K562 (cell line): ENCODE measurements at regions not wholly inside any gene's neighbourhood (a gene's known extent, or its start where the extent isn't known, plus 50 kb on each side); places are given as distances from the start of the nearest gene placed in this dataset.

Experiments
- ARHGAP35 ChIP-seq: fragments of 450-650 bp; IDR thresholded peaks from 2 replicates; pipeline ENCODE4 v1.6.1; 2018; ENCODE audit not compliant: partially characterized antibody
- OTX1 ChIP-seq: fragments of 450-650 bp; formaldehyde crosslinking; IDR thresholded peaks from 2 replicates; pipeline ENCODE4 v1.4.0; 2022; ENCODE audit warnings: mild to moderate bottlenecking
- PPARD ChIP-seq: fragments of 250-450 bp; sonication (Bioruptor Pico); IDR thresholded peaks from 2 replicates; pipeline ENCODE4 v1.8.0; 2022; ENCODE audit warnings: inconsistent platforms, mild to moderate bottlenecking, moderate library complexity
- SMARCA5 ChIP-seq: fragments of 450-650 bp; IDR thresholded peaks from 2 replicates; pipeline ENCODE4 v1.6.1; 2016
- TBL1XR1 ChIP-seq, 2 experiments: IDR thresholded peaks; 2 replicates each; pipeline ENCODE4 v1.6.1; 2012; ENCODE audit warnings: improper control_type of control experiment in 2 of 2, low read length in 2 of 2, mild to moderate bottlenecking in 1 of 2
- TCF7 ChIP-seq: sonication (generic); IDR thresholded peaks from 2 replicates; pipeline ENCODE4 v1.6.1; 2016; ENCODE audit warnings: antibody characterized with exemption, borderline replicate concordance
- WHSC1 ChIP-seq: IDR thresholded peaks from one replicate; pipeline ENCODE4 v1.6.1; 2012; ENCODE audit warnings: low read length, control low read depth, inconsistent platforms
- ZEB2 ChIP-seq: fragments of 450-650 bp; IDR thresholded peaks from 2 replicates; pipeline ENCODE4 v1.6.1; 2016
- ZNF232 ChIP-seq: sonication (generic); formaldehyde crosslinking; IDR thresholded peaks from 2 replicates; pipeline ENCODE4 v1.8.0; 2022; ENCODE audit warnings: mild to moderate bottlenecking, missing genetic modification reagents
- ZNF778 ChIP-seq: fragments of 450-650 bp; formaldehyde crosslinking; IDR thresholded peaks from 2 replicates; pipeline ENCODE4 v1.4.0; 2020; ENCODE audit warnings: mild to moderate bottlenecking, moderate library complexity
- ZNF79 ChIP-seq: fragments of 250-450 bp; sonication (Bioruptor Pico); IDR thresholded peaks from 2 replicates; pipeline ENCODE4 v1.4.0; 2020; ENCODE audit warnings: low read depth, mild to moderate bottlenecking, moderate library complexity
- TF ChIP-seq, protein P1 (sequence below), 3 experiments: IDR thresholded peaks in 2 of 3; conservative IDR thresholded peaks in 1 of 3; 2 replicates each; pipeline ENCODE4 v1.5.1; 2011 to 2012; ENCODE audit warnings: low read length in 3 of 3, mild to moderate bottlenecking in 3 of 3, control low read depth in 2 of 3, improper control_type of control experiment in 1 of 3, inconsistent platforms in 1 of 3, low read depth in 1 of 3, mixed read lengths in 1 of 3, moderate library complexity in 1 of 3; ENCODE audit not compliant: insufficient read depth in 2 of 3
- TF ChIP-seq, protein P2 (sequence below): fragments of 450-650 bp; IDR thresholded peaks from 2 replicates; pipeline ENCODE4 v1.6.1; 2018; ENCODE audit not compliant: partially characterized antibody
- TF ChIP-seq, protein P3 (sequence below): fragments of 250-450 bp; sonication (Bioruptor Pico); IDR thresholded peaks from 2 replicates; pipeline ENCODE4 v1.4.0; 2020; ENCODE audit warnings: mild to moderate bottlenecking, moderate library complexity
- TF ChIP-seq, protein P4 (sequence below): fragments of 200-800 bp; sonication (Bioruptor generic); IDR thresholded peaks from 2 replicates; pipeline ENCODE4 v1.6.1; 2017; ENCODE audit warnings: missing genetic modification characterization, missing compliant biosample characterization
- TF ChIP-seq, protein P5 (sequence below): fragments of 250-450 bp; sonication (Bioruptor Pico); IDR thresholded peaks from 2 replicates; pipeline ENCODE4 v1.4.0; 2020; ENCODE audit warnings: mild to moderate bottlenecking

DNA sequence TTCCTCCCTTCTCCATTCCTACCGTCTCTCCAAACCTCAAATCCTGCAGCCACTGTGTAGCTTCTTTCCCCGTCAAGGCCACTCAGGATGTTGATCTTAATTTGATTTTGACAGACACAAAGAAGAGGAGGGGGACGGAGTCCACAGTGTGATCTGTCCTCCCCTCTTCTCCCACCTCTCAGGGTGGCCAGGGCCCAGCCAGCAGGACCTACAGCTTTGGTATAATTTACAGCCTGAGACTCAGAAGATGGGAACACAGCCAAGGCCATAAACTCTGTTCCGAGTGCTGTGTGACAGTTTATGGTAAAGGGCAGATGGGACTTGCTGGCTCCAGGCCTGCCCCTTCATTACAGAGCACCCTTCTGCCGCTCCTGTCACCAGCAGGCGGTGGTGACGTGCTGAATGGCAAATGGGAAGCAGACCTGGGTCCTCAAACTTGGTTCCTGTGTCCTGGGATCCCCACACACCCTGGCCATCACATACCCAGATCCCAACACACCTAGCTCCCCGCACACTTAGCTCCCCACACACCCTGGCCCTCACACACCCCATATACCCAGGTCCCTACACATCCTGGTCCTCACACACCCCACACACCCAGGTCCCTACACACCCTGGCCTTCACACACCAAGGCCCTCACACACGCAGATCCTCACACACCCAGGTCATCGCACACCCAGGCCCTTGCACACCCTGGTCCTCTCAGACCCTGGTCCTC is 71.6 kb downstream of the CD2 start (continued):
- TF ChIP-seq, protein P1, sequence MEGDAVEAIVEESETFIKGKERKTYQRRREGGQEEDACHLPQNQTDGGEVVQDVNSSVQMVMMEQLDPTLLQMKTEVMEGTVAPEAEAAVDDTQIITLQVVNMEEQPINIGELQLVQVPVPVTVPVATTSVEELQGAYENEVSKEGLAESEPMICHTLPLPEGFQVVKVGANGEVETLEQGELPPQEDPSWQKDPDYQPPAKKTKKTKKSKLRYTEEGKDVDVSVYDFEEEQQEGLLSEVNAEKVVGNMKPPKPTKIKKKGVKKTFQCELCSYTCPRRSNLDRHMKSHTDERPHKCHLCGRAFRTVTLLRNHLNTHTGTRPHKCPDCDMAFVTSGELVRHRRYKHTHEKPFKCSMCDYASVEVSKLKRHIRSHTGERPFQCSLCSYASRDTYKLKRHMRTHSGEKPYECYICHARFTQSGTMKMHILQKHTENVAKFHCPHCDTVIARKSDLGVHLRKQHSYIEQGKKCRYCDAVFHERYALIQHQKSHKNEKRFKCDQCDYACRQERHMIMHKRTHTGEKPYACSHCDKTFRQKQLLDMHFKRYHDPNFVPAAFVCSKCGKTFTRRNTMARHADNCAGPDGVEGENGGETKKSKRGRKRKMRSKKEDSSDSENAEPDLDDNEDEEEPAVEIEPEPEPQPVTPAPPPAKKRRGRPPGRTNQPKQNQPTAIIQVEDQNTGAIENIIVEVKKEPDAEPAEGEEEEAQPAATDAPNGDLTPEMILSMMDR (IDR thresholded peaks at IDR 0.05 in 2 of 3, conservative IDR thresholded peaks at IDR 0.05 in 1 of 3; ENCODE audit: insufficient read depth in 2 of 3, low read depth in 1 of 3, low read length in 3 of 3): peak; percentile 51 to 66 (median 58)
- TF ChIP-seq SMARCA5 (peak; percentile 81), PPARD (no peak), ZEB2 (peak; percentile 11; the same call in 1 of the 2 replicates), ARHGAP35 (peak; percentile 21), WHSC1 (no peak), ZNF778 (no peak), OTX1 (peak; percentile 94), TBL1XR1 (IDR thresholded peaks at IDR 0.05; ENCODE audit: low read length in 2 of 2) (0 out of 4 replicates have a peak, but pooled peaks of 1 of the 2 experiments have one; percentile 54), ZNF79 (CRISPR knock-in tag) (no peak), ZNF232 (no peak), TCF7 (no peak)
- TF ChIP-seq, protein P2, sequence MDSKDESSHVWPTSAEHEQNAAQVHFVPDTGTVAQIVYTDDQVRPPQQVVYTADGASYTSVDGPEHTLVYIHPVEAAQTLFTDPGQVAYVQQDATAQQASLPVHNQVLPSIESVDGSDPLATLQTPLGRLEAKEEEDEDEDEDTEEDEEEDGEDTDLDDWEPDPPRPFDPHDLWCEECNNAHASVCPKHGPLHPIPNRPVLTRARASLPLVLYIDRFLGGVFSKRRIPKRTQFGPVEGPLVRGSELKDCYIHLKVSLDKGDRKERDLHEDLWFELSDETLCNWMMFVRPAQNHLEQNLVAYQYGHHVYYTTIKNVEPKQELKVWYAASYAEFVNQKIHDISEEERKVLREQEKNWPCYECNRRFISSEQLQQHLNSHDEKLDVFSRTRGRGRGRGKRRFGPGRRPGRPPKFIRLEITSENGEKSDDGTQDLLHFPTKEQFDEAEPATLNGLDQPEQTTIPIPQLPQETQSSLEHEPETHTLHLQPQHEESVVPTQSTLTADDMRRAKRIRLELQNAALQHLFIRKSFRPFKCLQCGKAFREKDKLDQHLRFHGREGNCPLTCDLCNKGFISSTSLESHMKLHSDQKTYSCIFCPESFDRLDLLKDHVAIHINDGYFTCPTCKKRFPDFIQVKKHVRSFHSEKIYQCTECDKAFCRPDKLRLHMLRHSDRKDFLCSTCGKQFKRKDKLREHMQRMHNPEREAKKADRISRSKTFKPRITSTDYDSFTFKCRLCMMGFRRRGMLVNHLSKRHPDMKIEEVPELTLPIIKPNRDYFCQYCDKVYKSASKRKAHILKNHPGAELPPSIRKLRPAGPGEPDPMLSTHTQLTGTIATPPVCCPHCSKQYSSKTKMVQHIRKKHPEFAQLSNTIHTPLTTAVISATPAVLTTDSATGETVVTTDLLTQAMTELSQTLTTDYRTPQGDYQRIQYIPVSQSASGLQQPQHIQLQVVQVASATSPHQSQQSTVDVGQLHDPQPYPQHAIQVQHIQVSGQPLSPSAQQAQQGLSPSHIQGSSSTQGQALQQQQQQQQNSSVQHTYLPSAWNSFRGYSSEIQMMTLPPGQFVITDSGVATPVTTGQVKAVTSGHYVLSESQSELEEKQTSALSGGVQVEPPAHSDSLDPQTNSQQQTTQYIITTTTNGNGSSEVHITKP: peak; percentile 96
- TF ChIP-seq, protein P3, sequence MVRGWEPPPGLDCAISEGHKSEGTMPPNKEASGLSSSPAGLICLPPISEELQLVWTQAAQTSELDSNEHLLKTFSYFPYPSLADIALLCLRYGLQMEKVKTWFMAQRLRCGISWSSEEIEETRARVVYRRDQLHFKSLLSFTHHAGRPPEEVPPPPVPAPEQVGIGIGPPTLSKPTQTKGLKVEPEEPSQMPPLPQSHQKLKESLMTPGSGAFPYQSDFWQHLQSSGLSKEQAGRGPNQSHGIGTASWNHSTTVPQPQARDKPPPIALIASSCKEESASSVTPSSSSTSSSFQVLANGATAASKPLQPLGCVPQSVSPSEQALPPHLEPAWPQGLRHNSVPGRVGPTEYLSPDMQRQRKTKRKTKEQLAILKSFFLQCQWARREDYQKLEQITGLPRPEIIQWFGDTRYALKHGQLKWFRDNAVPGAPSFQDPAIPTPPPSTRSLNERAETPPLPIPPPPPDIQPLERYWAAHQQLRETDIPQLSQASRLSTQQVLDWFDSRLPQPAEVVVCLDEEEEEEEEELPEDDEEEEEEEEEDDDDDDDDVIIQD (CRISPR knock-in tag): no peak
- TF ChIP-seq, protein P4, sequence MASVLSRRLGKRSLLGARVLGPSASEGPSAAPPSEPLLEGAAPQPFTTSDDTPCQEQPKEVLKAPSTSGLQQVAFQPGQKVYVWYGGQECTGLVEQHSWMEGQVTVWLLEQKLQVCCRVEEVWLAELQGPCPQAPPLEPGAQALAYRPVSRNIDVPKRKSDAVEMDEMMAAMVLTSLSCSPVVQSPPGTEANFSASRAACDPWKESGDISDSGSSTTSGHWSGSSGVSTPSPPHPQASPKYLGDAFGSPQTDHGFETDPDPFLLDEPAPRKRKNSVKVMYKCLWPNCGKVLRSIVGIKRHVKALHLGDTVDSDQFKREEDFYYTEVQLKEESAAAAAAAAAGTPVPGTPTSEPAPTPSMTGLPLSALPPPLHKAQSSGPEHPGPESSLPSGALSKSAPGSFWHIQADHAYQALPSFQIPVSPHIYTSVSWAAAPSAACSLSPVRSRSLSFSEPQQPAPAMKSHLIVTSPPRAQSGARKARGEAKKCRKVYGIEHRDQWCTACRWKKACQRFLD (CRISPR knock-in tag): no peak
- TF ChIP-seq, protein P5, sequence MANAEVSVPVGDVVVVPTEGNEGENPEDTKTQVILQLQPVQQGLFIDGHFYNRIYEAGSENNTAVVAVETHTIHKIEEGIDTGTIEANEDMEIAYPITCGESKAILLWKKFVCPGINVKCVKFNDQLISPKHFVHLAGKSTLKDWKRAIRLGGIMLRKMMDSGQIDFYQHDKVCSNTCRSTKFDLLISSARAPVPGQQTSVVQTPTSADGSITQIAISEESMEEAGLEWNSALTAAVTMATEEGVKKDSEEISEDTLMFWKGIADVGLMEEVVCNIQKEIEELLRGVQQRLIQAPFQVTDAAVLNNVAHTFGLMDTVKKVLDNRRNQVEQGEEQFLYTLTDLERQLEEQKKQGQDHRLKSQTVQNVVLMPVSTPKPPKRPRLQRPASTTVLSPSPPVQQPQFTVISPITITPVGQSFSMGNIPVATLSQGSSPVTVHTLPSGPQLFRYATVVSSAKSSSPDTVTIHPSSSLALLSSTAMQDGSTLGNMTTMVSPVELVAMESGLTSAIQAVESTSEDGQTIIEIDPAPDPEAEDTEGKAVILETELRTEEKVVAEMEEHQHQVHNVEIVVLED (CRISPR knock-in tag): no peak
